22Rv1 (cell line): ENCODE measurements at regions not wholly inside any gene's neighbourhood (a gene's known extent, or its start where the extent isn't known, plus 50 kb on each side); places are given as distances from the start of the nearest gene placed in this dataset.

Experiments
- H3K27ac ChIP-seq: fragments of 450-650 bp; 2 replicates; pipeline ENCODE4 v1.5.1; 2017
- ZFX ChIP-seq: fragments of 450-650 bp; IDR thresholded peaks from 2 replicates; pipeline ENCODE4 v1.6.1; 2017; ENCODE audit warnings: antibody characterized with exemption, borderline replicate concordance
- TF ChIP-seq, protein P1 (sequence below): fragments of 450-650 bp; IDR thresholded peaks from 2 replicates; pipeline ENCODE4 v1.5.1; 2017; ENCODE audit warnings: mild to moderate bottlenecking

DNA sequence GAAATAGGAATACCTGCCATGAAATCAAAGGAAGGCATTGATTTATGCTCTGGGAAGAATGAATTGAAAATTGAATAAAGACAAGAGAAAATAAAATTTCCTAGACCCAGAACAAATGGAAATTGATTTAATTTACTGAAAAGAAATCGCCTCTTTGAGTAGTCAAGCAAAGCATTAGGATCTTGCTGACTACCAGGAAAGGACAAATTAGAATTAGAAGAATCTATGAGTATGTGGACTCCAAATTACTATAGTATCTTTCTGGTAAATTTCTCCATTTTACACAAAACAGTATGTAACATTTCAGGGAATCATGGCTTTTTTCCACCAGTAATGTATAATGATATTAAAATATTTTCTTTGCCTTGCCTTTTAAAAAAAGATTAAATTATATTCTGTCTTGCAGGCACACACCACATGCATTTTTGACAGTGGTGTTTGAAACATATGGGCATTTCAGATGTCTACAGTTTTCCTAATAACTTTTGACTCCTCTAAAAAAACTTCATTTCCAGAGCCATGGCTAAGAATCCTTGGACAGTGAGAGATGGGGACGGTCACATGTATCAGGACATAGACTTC, 768.7 kb upstream of the NRSN1 start:
- TF ChIP-seq, protein P1, sequence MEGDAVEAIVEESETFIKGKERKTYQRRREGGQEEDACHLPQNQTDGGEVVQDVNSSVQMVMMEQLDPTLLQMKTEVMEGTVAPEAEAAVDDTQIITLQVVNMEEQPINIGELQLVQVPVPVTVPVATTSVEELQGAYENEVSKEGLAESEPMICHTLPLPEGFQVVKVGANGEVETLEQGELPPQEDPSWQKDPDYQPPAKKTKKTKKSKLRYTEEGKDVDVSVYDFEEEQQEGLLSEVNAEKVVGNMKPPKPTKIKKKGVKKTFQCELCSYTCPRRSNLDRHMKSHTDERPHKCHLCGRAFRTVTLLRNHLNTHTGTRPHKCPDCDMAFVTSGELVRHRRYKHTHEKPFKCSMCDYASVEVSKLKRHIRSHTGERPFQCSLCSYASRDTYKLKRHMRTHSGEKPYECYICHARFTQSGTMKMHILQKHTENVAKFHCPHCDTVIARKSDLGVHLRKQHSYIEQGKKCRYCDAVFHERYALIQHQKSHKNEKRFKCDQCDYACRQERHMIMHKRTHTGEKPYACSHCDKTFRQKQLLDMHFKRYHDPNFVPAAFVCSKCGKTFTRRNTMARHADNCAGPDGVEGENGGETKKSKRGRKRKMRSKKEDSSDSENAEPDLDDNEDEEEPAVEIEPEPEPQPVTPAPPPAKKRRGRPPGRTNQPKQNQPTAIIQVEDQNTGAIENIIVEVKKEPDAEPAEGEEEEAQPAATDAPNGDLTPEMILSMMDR = no peak
- TF ChIP-seq ZFX = no peak
- H3K27ac ChIP-seq = no peak overlapping the region

DNA sequence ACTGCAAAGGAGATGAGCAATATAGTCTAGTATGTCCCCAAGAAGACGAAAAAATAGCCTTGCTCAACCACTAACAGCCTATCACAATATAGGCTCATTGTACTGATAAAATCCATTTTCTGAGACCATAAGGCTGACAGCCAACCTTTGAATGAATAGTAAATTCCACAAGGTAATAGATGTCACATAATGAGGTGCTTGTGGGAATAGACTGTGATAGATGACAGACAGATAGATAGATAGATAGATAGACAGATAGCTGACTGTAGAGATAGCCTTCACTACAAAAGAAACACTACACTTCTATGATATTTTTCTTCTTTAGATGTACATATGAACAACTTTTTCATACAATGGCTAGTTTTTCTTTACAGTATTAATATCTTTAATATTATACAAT, 760.3 kb upstream of the NRSN1 start:
- H3K27ac ChIP-seq = no peak overlapping the region
- TF ChIP-seq, protein P1 = no peak
- TF ChIP-seq ZFX = no peak

DNA sequence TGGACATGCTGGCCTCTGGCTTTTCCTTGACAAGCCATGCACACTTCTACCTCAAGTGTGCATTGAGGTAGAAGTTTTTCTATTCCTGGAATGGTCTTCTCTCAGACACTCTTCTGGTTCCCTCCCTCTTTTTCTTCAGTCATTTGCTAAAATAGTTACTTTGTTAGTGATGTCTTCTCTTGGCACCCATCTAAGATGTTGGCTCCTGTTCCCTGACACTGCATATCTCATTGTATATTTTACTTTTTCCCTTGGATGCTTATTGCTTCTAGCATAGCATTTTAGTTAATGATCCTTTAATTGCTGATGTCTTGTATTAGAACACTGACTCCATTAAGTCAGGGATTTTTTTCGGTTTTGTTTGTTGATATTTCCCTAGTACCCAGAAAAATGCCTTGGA, 758.7 kb upstream of the NRSN1 start:
- no peak for TF ChIP-seq ZFX
- TF ChIP-seq, protein P1 = no peak
- H3K27ac ChIP-seq = no peak overlapping the region

DNA sequence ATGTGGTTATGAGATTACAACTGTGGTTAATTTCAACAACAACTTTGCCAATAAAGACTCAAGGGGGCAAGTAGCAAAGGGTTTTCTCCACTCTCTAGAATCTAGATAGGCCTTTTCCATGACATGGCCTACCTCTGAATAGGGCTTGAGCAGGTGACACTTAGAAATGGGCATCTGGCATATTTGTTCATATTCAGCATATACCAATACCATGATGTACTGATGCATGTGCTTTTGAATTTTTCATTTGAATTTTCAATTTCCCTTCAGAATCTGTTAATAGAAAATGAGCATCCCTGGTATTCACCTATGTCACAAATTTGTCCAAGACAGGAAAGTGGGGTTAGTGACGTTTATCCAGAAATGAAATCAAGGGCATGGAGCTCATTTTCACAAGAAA, 757.5 kb upstream of the NRSN1 start:
- TF ChIP-seq, protein P1 = no peak
- no peak for TF ChIP-seq ZFX
- H3K27ac ChIP-seq = no peak overlapping the region

DNA sequence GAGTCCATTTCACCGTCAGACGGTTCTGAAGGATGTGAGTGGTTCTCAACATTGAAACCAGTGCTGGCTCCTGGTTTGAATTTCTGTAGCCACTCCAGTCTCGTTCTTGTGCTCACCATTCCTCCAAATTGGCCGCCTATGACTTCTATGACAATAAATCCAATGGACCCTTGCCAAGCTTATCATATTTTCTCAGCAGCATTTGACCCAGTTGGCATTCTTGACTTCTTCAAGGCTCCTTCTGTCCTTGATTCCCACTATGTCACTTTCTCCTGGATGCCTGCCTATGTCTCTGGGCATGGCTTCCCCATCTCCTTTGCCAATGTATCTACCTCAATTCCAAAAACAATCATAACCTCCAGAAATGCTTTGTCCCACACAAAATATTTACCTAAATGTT, 756.0 kb upstream of the NRSN1 start:
- TF ChIP-seq, protein P1 = no peak
- no peak for TF ChIP-seq ZFX

DNA sequence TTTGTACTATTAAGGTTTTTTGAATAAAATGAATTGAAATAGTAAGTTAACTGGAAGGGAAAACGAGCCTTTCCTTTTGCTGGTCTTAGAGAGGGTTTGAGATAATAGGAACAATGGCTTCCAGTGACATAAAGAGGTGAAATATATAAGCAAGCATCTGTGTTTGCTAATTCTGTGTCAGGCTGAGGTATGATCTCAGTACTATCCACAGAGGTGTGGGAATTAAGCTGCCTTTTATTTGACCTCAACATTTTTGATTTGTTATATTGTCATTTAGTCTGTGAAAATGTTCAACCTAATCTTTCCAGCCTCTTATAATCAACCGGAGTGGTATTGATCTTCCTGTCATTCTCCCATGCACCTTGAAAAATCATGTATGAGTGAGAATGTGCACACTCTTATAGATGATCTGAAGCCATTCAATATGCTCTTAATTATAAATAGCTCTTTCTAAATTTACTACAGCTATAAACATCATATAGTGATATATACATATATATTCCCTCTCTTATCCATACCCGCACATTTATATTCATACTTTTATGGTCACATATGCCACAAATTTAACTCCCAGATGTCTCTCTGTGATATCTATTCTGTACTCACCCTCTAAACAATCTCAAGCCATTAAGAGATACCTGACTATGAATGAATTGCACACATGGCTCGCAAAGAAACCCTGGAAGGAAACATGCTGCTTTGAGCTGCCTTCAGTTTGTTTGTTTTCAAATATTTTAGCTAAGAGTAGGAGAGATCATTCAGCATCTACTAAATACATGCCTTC, 754.7 kb upstream of the NRSN1 start:
- TF ChIP-seq ZFX = no peak
- TF ChIP-seq, protein P1 = no peak
- no peak overlapping the region for H3K27ac ChIP-seq

More for the DNA sequence above, 756.0 kb upstream of the NRSN1 start:
- H3K27ac ChIP-seq = no peak overlapping the region

DNA sequence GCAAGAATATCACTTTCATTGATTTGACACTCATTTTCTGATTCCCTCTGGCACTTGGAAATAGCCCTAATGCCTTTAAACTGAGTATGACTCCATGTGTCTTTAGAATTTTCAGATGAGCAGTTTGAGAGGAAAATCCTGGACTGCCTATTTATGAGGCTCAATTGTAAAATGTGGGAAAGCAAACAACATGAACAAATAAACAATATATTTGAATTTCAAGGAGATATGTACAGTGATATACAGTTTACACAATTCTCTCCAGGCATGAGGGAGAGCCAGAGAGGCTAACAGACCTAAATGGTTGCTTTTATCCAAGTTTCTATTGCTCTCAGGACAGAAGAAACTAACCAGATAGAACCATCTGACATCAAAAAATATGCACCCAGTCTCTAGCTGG, 748.2 kb upstream of the NRSN1 start:
- TF ChIP-seq ZFX = no peak
- TF ChIP-seq, protein P1 = no peak
- no peak overlapping the region for H3K27ac ChIP-seq
